Chondrocyte (in vitro differentiated cells): ENCODE measurements at regions not wholly inside any gene's neighbourhood (a gene's known extent, or its start where the extent isn't known, plus 50 kb on each side); places are given as distances from the start of the nearest gene placed in this dataset.

Experiments
- DNase-seq: peaks from one replicate; pipeline ENCODE4 v3.0.0; 2021; ENCODE audit warnings: mixed read lengths, low spot score
- H3K27ac Mint-ChIP-seq: one replicate; pipeline ENCODE4 v1.8.0; 2021; ENCODE audit warnings: mild to moderate bottlenecking, moderate library complexity, mixed read lengths; ENCODE audit not compliant: unreplicated experiment
- H3K27me3 Mint-ChIP-seq: 2 replicates; pipeline ENCODE4 v1.8.0; 2021; ENCODE audit warnings: low read depth, mixed read lengths
- H3K36me3 Mint-ChIP-seq: 2 replicates; pipeline ENCODE4 v1.8.0; 2021; ENCODE audit warnings: low read depth, mixed read lengths
- H3K4me1 Mint-ChIP-seq: 2 replicates; pipeline ENCODE4 v1.8.0; 2021; ENCODE audit warnings: low read depth, mild to moderate bottlenecking, mixed read lengths
- H3K4me3 Mint-ChIP-seq: one replicate; pipeline ENCODE4 v1.8.0; 2021; ENCODE audit warnings: mild to moderate bottlenecking, moderate library complexity, mixed read lengths; ENCODE audit not compliant: unreplicated experiment
- H3K9me3 Mint-ChIP-seq: 2 replicates; pipeline ENCODE4 v1.8.0; 2021; ENCODE audit warnings: low read depth, mixed read lengths
- CTCF ChIP-seq: fragments of 200-600 bp; sonication (generic); IDR thresholded peaks from 2 replicates; pipeline ENCODE4 v1.5.0; 2021; ENCODE audit warnings: antibody characterized with exemption, mild to moderate bottlenecking, moderate library complexity

GRCh38 chr1:89464008-89464407 lies 60.6 kb upstream of the LRRC8B start:
- no peak for TF ChIP-seq CTCF
- DNase-seq: no peak
- Mint-ChIP-seq H3K36me3 (no peaks in the 10 kb centered on the region), H3K9me3 (no peaks in the 10 kb centered on the region), H3K4me1 (no peaks in the 10 kb centered on the region), H3K27ac (no peak overlapping the region), H3K27me3 (peaks cover 55% of the 10 kb centered on the region), H3K4me3 (no peak overlapping the region)

- no peak for DNase-seq
Observed at GRCh38 chr1:89465201-89465600, 59.4 kb upstream of the LRRC8B start.

GRCh38 chr1:89466307-89466930 lies 58.2 kb upstream of the LRRC8B start:
- Mint-ChIP-seq H3K4me3 (no peak overlapping the region), H3K9me3 (no peaks in the 10 kb centered on the region), H3K27ac (no peak overlapping the region), H3K27me3 (peaks cover 55% of the 10 kb centered on the region), H3K36me3 (no peaks in the 10 kb centered on the region), H3K4me1 (no peaks in the 10 kb centered on the region)
- TF ChIP-seq CTCF: no peak
- no peak for DNase-seq

More at GRCh38 chr1:89465201-89465600, 59.4 kb upstream of the LRRC8B start:
- Mint-ChIP-seq H3K36me3 (no peaks in the 10 kb centered on the region), H3K27me3 (peaks cover 56% of the 10 kb centered on the region), H3K4me3 (no peak overlapping the region), H3K4me1 (no peaks in the 10 kb centered on the region), H3K9me3 (no peaks in the 10 kb centered on the region), H3K27ac (no peak overlapping the region)
- TF ChIP-seq CTCF: no peak

- Mint-ChIP-seq H3K4me3 (no peak overlapping the region), H3K36me3 (peaks cover 7% of the 10 kb centered on the region), H3K9me3 (peaks cover 19% of the 10 kb centered on the region), H3K27me3 (peaks cover 52% of the 10 kb centered on the region), H3K27ac (no peak overlapping the region), H3K4me1 (no peaks in the 10 kb centered on the region)
- DNase-seq: no peak
- no peak for TF ChIP-seq CTCF
Observed at GRCh38 chr1:89472253-89472652, 52.4 kb upstream of the LRRC8B start.

- no peak overlapping the region for H3K27ac Mint-ChIP-seq
- peaks cover 57% of the 10 kb centered on the region for H3K27me3 Mint-ChIP-seq
- DNase-seq: no peak
- no peaks in the 10 kb centered on the region for H3K4me1 Mint-ChIP-seq
- no peak overlapping the region for H3K4me3 Mint-ChIP-seq
- TF ChIP-seq CTCF: no peak
- peaks cover 19% of the 10 kb centered on the region for H3K9me3 Mint-ChIP-seq
- peaks cover 7% of the 10 kb centered on the region for H3K36me3 Mint-ChIP-seq
Observed at GRCh38 chr1:89472886-89473417, 51.7 kb upstream of the LRRC8B start.
